HepG2 (cell line): ENCODE measurements at regions not wholly inside any gene's neighbourhood (a gene's known extent, or its start where the extent isn't known, plus 50 kb on each side); places are given as distances from the start of the nearest gene placed in this dataset.

Experiments used
- ATAC-seq: fragments of 200-7000 bp; cut with Tn5 transposase; 3 replicates; pipeline ENCODE4 v1.9.1; 2020; ENCODE audit warnings: mild to moderate bottlenecking, moderate library complexity
- BruUV-seq: library from RNA; stranded (reverse); fragments of 400-500 nt; replicated peaks from 2 replicates; lab custom pipeline; 2021; lab: Mats Ljungman, UMichigan
- CTCF ChIA-PET: fragments of 300-600 bp; formaldehyde crosslinking; extraction: SDS; loops from one replicate; lab custom pipeline; 2021; ENCODE audit warnings: low total read pairs, inconsistent platforms, low intra/inter-chr PET ratio; lab: Yijun Ruan, JAX
- POLR2A ChIA-PET: fragments of 350-600 bp; sonication (Branson Sonifier 250); formaldehyde crosslinking; loops from one replicate; lab custom pipeline; 2020; ENCODE audit warnings: antibody characterized with exemption, inconsistent platforms; lab: Yijun Ruan, JAX
- DNase-seq: peaks from one replicate; pipeline ENCODE4 v3.0.0-alpha.2; 2015; ENCODE audit warnings: low spot score
- FAIRE-seq: peaks from 3 replicates; lab custom pipeline; 2011; peaks lifted over from hg19 to GRCh38; lab: Jason Lieb, UNC
- H2AFZ ChIP-seq: one replicate; pipeline ENCODE4 v1.6.1; 2011; ENCODE audit warnings: low read length, inconsistent platforms
- H3K27ac ChIP-seq: fragments of 300-600 bp; 3 replicates; pipeline ENCODE4 v1.8.0; 2011; ENCODE audit warnings: mixed run types, mild to moderate bottlenecking, mixed read lengths, low read length, inconsistent platforms; ENCODE audit not compliant: insufficient read depth; ENCODE audit errors: extremely low read length
- H3K27me3 ChIP-seq, 2 experiments: fragments of 200-600 bp in 1 of 2; 2 replicates in 1 of 2; 3 replicates in 1 of 2; pipeline versions ENCODE4 v1.6.0 to v1.8.0; 2011; ENCODE audit warnings: low read length in 2 of 2, mild to moderate bottlenecking in 2 of 2, moderate library complexity in 2 of 2, inconsistent platforms in 1 of 2; ENCODE audit not compliant: insufficient read depth in 2 of 2, control insufficient read depth in 1 of 2
- H3K36me3 ChIP-seq, 2 experiments: fragments of 200-600 bp in 1 of 2; replicated peaks in 1 of 2; 2 replicates in 1 of 2; 3 replicates in 1 of 2; pipeline versions ENCODE4 v1.5.1 to v1.8.0; 2011; ENCODE audit warnings: low read length in 2 of 2, inconsistent platforms in 1 of 2; ENCODE audit not compliant: insufficient read depth in 2 of 2, control insufficient read depth in 1 of 2
- H3K4me1 ChIP-seq: 2 replicates; pipeline ENCODE4 v1.5.1; 2012; ENCODE audit warnings: low read length, inconsistent platforms; ENCODE audit not compliant: insufficient read depth
- H3K4me2 ChIP-seq: 2 replicates; pipeline ENCODE4 v1.6.0; 2011; ENCODE audit warnings: low read depth, low read length, inconsistent platforms
- H3K4me3 ChIP-seq, 3 experiments: fragments of 200-600 bp in 1 of 3; sonication (generic), shearing (Covaris generic) in 1 of 3; replicated peaks in 1 of 3; 2 replicates each; pipeline ENCODE4 v1.5.1; 2011 to 2016; ENCODE audit warnings: low read length in 3 of 3, inconsistent platforms in 2 of 3, low read depth in 2 of 3, mild to moderate bottlenecking in 2 of 3, control low read depth in 1 of 3, mixed read lengths in 1 of 3; ENCODE audit not compliant: insufficient read depth in 1 of 3
- H3K79me2 ChIP-seq: one replicate; pipeline ENCODE4 v1.6.1; 2011; ENCODE audit warnings: low read length, inconsistent platforms; ENCODE audit not compliant: insufficient read depth
- H3K9ac ChIP-seq: 2 replicates; pipeline ENCODE4 v1.6.0; 2011; ENCODE audit warnings: mild to moderate bottlenecking, low read depth, low read length, inconsistent platforms; ENCODE audit not compliant: insufficient read depth
- H3K9me3 ChIP-seq: 2 replicates; pipeline ENCODE4 v1.5.1; 2012; ENCODE audit warnings: mild to moderate bottlenecking, low read length
- H4K20me1 ChIP-seq: 2 replicates; pipeline ENCODE4 v1.6.0; 2011; ENCODE audit warnings: inconsistent platforms, mild to moderate bottlenecking, low read length, moderate library complexity; ENCODE audit not compliant: insufficient read depth
- ARHGAP35 ChIP-seq: sonication (generic); formaldehyde crosslinking; IDR thresholded peaks from 2 replicates; pipeline ENCODE4 v1.9.0; 2022; ENCODE audit warnings: mild to moderate bottlenecking, inconsistent platforms, moderate library complexity, missing genetic modification reagents, borderline replicate concordance
- BHLHE40 ChIP-seq: IDR thresholded peaks from 2 replicates; pipeline ENCODE4 v1.6.1; 2011; ENCODE audit warnings: low read length, improper control_type of control experiment
- ETV5 ChIP-seq: IDR thresholded peaks from 2 replicates; pipeline ENCODE4 v1.6.1; 2018; ENCODE audit warnings: missing biosample characterization, missing genetic modification reagents, inconsistent platforms, borderline replicate concordance
- GATAD2A ChIP-seq: IDR thresholded peaks from 2 replicates; pipeline ENCODE4 v1.6.1; 2016
- GFI1 ChIP-seq: sonication (generic); formaldehyde crosslinking; IDR thresholded peaks from 2 replicates; pipeline ENCODE4 v1.5.0; 2020; ENCODE audit warnings: missing genetic modification reagents, mild to moderate bottlenecking, borderline replicate concordance
- GPN1 ChIP-seq: sonication (generic); formaldehyde crosslinking; IDR thresholded peaks from 2 replicates; pipeline ENCODE4 v1.5.1; 2020; ENCODE audit warnings: missing genetic modification reagents, borderline replicate concordance
- IRF2 ChIP-seq: IDR thresholded peaks from 2 replicates; pipeline ENCODE4 v1.6.1; 2018; ENCODE audit warnings: missing genetic modification reagents, missing compliant biosample characterization
- TBL1XR1 ChIP-seq: fragments of 150-350 bp; IDR thresholded peaks from 2 replicates; pipeline ENCODE4 v1.6.1; 2014; ENCODE audit warnings: borderline replicate concordance, low read length; ENCODE audit not compliant: partially characterized antibody
- ZBTB21 ChIP-seq: sonication (generic); formaldehyde crosslinking; IDR thresholded peaks from 2 replicates; pipeline ENCODE4 v1.4.0; 2020; ENCODE audit warnings: missing genetic modification reagents
- ZBTB7B ChIP-seq: sonication (generic); formaldehyde crosslinking; IDR thresholded peaks from 2 replicates; pipeline ENCODE4 v1.4.0; 2020; ENCODE audit warnings: missing genetic modification reagents
- ZNF605 ChIP-seq: sonication (generic); formaldehyde crosslinking; IDR thresholded peaks from 2 replicates; pipeline ENCODE4 v1.8.0; 2022; ENCODE audit warnings: mild to moderate bottlenecking, missing genetic modification reagents
- ZNF737 ChIP-seq: sonication (generic); formaldehyde crosslinking; IDR thresholded peaks from 2 replicates; pipeline ENCODE4 v1.5.0; 2020; ENCODE audit warnings: missing genetic modification reagents, mild to moderate bottlenecking, borderline replicate concordance
- ZNF775 ChIP-seq: sonication (generic); formaldehyde crosslinking; IDR thresholded peaks from 2 replicates; pipeline ENCODE4 v1.4.0; 2020; ENCODE audit warnings: missing genetic modification reagents, mild to moderate bottlenecking, moderate library complexity, borderline replicate concordance
- in situ Hi-C: cut with HindIII; loops from 2 replicates; pipeline ENCODE4 v1.10.0; 2017; ENCODE audit warnings: low pct_unique_long_range_greater_than_20kb; ENCODE audit not compliant: extremely low pct_ligation_motif_present
- intact Hi-C: fragments of 100-400 bp; cut with micrococcal nuclease; formaldehyde crosslinking; loops from one replicate; pipeline ENCODE4 v1.10.0; 2022; ENCODE audit not compliant: unreplicated experiment
- TF ChIP-seq, protein P1 (sequence below): sonication (generic); formaldehyde crosslinking; IDR thresholded peaks from 2 replicates; pipeline ENCODE4 v1.9.0; 2021; ENCODE audit warnings: missing genetic modification reagents, borderline replicate concordance
- TF ChIP-seq, protein P2 (sequence below): IDR thresholded peaks from 2 replicates; pipeline ENCODE4 v1.6.1; 2016
- TF ChIP-seq, protein P3 (sequence below): sonication (generic); formaldehyde crosslinking; IDR thresholded peaks from 2 replicates; pipeline ENCODE4 v1.5.1; 2020; ENCODE audit warnings: missing genetic modification reagents, mild to moderate bottlenecking, borderline replicate concordance
- TF ChIP-seq, protein P4 (sequence below): sonication (generic); formaldehyde crosslinking; IDR thresholded peaks from 2 replicates; pipeline ENCODE4 v1.8.1; 2023; ENCODE audit warnings: mild to moderate bottlenecking, inconsistent platforms, moderate library complexity, missing genetic modification reagents, borderline replicate concordance
- TF ChIP-seq, protein P5 (sequence below): IDR thresholded peaks from 2 replicates; pipeline ENCODE4 v1.6.1; 2016; ENCODE audit warnings: low read depth, control low read depth

DNA sequence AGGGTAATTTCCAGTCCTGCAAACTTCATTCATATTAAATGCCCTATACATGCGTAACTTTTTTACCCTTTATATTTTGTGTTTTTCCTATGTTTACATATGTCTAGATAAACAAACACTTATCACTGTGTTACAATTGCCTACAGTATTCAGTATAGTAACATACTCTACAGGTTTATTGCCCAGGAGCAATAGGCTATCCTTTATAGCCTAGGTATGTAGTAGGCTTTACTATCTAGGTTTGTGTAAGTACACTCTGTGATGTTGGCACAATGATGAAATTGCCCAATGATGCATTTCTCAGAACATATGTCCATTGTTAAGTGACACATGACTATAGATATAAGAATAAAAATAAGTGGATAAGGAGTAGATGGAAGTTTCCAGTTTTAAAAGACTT, 345.5 kb upstream of the C1orf87 start (continued):
- no peak for TF ChIP-seq ETV5
- no peak for TF ChIP-seq ARHGAP35
- no peak for TF ChIP-seq GFI1
- TF ChIP-seq IRF2 (CRISPR knock-in tag), result no peak
- TF ChIP-seq ZBTB21 (CRISPR knock-in tag), result no peak

DNA sequence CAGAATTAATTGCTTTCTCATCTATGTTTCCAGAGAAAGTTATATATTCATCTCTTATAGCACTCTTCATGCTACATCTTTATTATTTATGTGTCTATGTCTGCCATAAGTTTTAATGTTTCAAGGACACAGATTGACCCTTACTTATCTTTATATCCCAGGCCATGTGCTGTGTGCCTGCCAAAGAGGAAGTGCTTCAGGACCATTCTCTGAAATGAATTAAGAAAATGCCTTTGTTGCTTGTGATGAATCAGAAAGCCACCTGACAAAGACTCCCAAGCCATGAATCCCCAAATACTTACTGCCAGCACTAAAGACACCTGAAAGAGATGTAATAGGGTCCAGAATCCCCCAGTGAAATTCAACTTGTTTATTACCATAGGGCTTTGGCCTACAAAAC, 342.1 kb upstream of the C1orf87 start:
- no peaks in the 10 kb centered on the region for H3K36me3 ChIP-seq
- no peaks in the 10 kb centered on the region for H3K9me3 ChIP-seq
- intact Hi-C loops (no loop called here), in situ Hi-C loops (no loop called here)
- FAIRE-seq (no peak), ATAC-seq (no peak), DNase-seq (no peak)
- H3K27ac ChIP-seq, result no peak overlapping the region
- no peaks in the 10 kb centered on the region for H3K79me2 ChIP-seq
- H3K4me1 ChIP-seq, result no peaks in the 10 kb centered on the region
- POLR2A ChIA-PET, result no interaction called here
- H2AFZ ChIP-seq, result no peak overlapping the region
- no peaks in the 10 kb centered on the region for H3K27me3 ChIP-seq
- CTCF ChIA-PET, result no interaction called here
- no TSS peak for BruUV-seq
- H3K4me3 ChIP-seq, result no peak overlapping the region
- H3K9ac ChIP-seq, result no peak overlapping the region
- no peaks in the 10 kb centered on the region for H4K20me1 ChIP-seq
- H3K4me2 ChIP-seq, result no peak overlapping the region
- TF ChIP-seq ZNF775 (CRISPR knock-in tag), result no peak
- TF ChIP-seq, protein P1, sequence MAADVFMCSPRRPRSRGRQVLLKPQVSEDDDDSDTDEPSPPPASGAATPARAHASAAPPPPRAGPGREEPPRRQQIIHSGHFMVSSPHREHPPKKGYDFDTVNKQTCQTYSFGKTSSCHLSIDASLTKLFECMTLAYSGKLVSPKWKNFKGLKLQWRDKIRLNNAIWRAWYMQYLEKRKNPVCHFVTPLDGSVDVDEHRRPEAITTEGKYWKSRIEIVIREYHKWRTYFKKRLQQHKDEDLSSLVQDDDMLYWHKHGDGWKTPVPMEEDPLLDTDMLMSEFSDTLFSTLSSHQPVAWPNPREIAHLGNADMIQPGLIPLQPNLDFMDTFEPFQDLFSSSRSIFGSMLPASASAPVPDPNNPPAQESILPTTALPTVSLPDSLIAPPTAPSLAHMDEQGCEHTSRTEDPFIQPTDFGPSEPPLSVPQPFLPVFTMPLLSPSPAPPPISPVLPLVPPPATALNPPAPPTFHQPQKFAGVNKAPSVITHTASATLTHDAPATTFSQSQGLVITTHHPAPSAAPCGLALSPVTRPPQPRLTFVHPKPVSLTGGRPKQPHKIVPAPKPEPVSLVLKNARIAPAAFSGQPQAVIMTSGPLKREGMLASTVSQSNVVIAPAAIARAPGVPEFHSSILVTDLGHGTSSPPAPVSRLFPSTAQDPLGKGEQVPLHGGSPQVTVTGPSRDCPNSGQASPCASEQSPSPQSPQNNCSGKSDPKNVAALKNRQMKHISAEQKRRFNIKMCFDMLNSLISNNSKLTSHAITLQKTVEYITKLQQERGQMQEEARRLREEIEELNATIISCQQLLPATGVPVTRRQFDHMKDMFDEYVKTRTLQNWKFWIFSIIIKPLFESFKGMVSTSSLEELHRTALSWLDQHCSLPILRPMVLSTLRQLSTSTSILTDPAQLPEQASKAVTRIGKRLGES, result no peak
- no peak for TF ChIP-seq ZNF737 (CRISPR knock-in tag)
- no peak for TF ChIP-seq ZBTB7B (CRISPR knock-in tag)
- TF ChIP-seq, protein P2, sequence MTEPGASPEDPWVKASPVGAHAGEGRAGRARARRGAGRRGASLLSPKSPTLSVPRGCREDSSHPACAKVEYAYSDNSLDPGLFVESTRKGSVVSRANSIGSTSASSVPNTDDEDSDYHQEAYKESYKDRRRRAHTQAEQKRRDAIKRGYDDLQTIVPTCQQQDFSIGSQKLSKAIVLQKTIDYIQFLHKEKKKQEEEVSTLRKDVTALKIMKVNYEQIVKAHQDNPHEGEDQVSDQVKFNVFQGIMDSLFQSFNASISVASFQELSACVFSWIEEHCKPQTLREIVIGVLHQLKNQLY (CRISPR knock-in tag), result no peak
- TF ChIP-seq, protein P3, sequence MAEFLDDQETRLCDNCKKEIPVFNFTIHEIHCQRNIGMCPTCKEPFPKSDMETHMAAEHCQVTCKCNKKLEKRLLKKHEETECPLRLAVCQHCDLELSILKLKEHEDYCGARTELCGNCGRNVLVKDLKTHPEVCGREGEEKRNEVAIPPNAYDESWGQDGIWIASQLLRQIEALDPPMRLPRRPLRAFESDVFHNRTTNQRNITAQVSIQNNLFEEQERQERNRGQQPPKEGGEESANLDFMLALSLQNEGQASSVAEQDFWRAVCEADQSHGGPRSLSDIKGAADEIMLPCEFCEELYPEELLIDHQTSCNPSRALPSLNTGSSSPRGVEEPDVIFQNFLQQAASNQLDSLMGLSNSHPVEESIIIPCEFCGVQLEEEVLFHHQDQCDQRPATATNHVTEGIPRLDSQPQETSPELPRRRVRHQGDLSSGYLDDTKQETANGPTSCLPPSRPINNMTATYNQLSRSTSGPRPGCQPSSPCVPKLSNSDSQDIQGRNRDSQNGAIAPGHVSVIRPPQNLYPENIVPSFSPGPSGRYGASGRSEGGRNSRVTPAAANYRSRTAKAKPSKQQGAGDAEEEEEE (CRISPR knock-in tag), result no peak
- TF ChIP-seq, protein P4, sequence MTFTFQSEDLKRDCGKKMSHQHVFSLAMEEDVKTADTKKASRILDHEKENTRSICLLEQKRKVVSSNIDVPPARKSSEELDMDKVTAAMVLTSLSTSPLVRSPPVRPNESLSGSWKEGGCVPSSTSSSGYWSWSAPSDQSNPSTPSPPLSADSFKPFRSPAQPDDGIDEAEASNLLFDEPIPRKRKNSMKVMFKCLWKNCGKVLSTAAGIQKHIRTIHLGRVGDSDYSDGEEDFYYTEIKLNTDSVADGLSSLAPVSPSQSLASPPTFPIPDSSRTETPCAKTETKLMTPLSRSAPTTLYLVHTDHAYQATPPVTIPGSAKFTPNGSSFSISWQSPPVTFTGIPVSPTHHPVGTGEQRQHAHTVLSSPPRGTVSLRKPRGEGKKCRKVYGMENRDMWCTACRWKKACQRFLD, result no peak
- no peak for TF ChIP-seq GPN1 (CRISPR knock-in tag)
- TF ChIP-seq, protein P5, sequence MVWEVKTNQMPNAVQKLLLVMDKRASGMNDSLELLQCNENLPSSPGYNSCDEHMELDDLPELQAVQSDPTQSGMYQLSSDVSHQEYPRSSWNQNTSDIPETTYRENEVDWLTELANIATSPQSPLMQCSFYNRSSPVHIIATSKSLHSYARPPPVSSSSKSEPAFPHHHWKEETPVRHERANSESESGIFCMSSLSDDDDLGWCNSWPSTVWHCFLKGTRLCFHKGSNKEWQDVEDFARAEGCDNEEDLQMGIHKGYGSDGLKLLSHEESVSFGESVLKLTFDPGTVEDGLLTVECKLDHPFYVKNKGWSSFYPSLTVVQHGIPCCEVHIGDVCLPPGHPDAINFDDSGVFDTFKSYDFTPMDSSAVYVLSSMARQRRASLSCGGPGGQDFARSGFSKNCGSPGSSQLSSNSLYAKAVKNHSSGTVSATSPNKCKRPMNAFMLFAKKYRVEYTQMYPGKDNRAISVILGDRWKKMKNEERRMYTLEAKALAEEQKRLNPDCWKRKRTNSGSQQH (CRISPR knock-in tag), result no peak
- TF ChIP-seq TBL1XR1, result no peak
- no peak for TF ChIP-seq GATAD2A
- no peak for TF ChIP-seq ZNF605 (CRISPR knock-in tag)
- TF ChIP-seq BHLHE40, result no peak
